Nucleus accumbens (tissue), 56 donors: ENCODE measurements at regions not wholly inside any gene's neighbourhood (a gene's known extent, or its start where the extent isn't known, plus 50 kb on each side); places are given as distances from the start of the nearest gene placed in this dataset.
"Not testable (repeated sequence)": the region's sequence is repeated elsewhere in the genome, so short reads cannot be mapped to it uniquely, and the experiment has no call there.

ENCODE experiments used
- DNase-seq, 56 donors: peaks; one replicate each; lab custom pipeline; 2025; lab: John Stamatoyannopoulos, UW

- no peak for DNase-seq
Observed at GRCh38 chr4:19285146-19285545, 966.6 kb upstream of the SLIT2 start.

GRCh38 chr4:19278665-19279064, 973.0 kb upstream of the SLIT2 start:
- no peak for DNase-seq

- DNase-seq, result no peak
Observed at GRCh38 chr4:19266566-19266965, 985.1 kb upstream of the SLIT2 start.

GRCh38 chr4:19262467-19262866, 989.2 kb upstream of the SLIT2 start:
- DNase-seq, result no peak

GRCh38 chr4:19260346-19260745, 991.4 kb upstream of the SLIT2 start:
- no peak for DNase-seq

- no peak for DNase-seq
Observed at GRCh38 chr4:19259920-19260319, 991.8 kb upstream of the SLIT2 start.

- DNase-seq, result no peak
Observed at GRCh38 chr4:19256823-19257222, 994.9 kb upstream of the SLIT2 start.

GRCh38 chr4:19254486-19254885, 997.2 kb upstream of the SLIT2 start:
- DNase-seq, result no peak

- no peak for DNase-seq
Observed at GRCh38 chr4:19248023-19248422, 1003.7 kb upstream of the SLIT2 start.

- no peak for DNase-seq
Observed at GRCh38 chr4:19241895-19242294, 1009.8 kb upstream of the SLIT2 start.

GRCh38 chr4:19239565-19239964, 1012.1 kb upstream of the SLIT2 start:
- no peak for DNase-seq

- no peak for DNase-seq
Observed at GRCh38 chr4:19236473-19236872, 1015.2 kb upstream of the SLIT2 start.

- DNase-seq, result no peak
Observed at GRCh38 chr4:19230906-19231545, 1020.7 kb upstream of the SLIT2 start.

- DNase-seq, result no peak
Observed at GRCh38 chr4:19227701-19228100, 1024.0 kb upstream of the SLIT2 start.

- DNase-seq, result no peak
Observed at GRCh38 chr4:19224820-19225219, 1026.9 kb upstream of the SLIT2 start.

GRCh38 chr4:19216476-19216875, 1035.2 kb upstream of the SLIT2 start:
- no peak for DNase-seq

- DNase-seq, result no peak
Observed at GRCh38 chr4:19214591-19215186, 1037.0 kb upstream of the SLIT2 start.

- no peak for DNase-seq
Observed at GRCh38 chr4:19213388-19213787, 1038.3 kb upstream of the SLIT2 start.

- no peak for DNase-seq
Observed at GRCh38 chr4:19205853-19206252, 1045.9 kb upstream of the SLIT2 start.

GRCh38 chr4:19197838-19198237, 1053.9 kb upstream of the SLIT2 start:
- DNase-seq, result not testable (repeated sequence)

- no peak for DNase-seq
Observed at GRCh38 chr4:19195696-19196095, 1056.0 kb upstream of the SLIT2 start.

GRCh38 chr4:19194672-19195071, 1057.0 kb upstream of the SLIT2 start:
- DNase-seq, result no peak
